H1 (cell line): ENCODE measurements at regions not wholly inside any gene's neighbourhood (a gene's known extent, or its start where the extent isn't known, plus 50 kb on each side); places are given as distances from the start of the nearest gene placed in this dataset.

Experiments used
- CTCF ChIA-PET: fragments of 300-600 bp; sonication (Branson Sonifier 250); formaldehyde crosslinking; loops from one replicate; lab custom pipeline; 2021; ENCODE audit not compliant: partially characterized antibody; lab: Charles Lee
- POLR2A ChIA-PET: fragments of 300-600 bp; sonication (Branson Sonifier 250); formaldehyde crosslinking; loops from one replicate; lab custom pipeline; 2021; ENCODE audit warnings: inconsistent platforms; ENCODE audit not compliant: partially characterized antibody; lab: Charles Lee
- DNase-seq, 2 experiments: peaks; one replicate each; pipeline versions ENCODE4 v3.0.0 to v3.0.0-alpha.2; 2010 to 2022; ENCODE audit warnings: low spot score in 2 of 2, low read depth in 1 of 2, mixed read lengths in 1 of 2
- FAIRE-seq: peaks from 2 replicates; lab custom pipeline; 2011; peaks lifted over from hg19 to GRCh38; lab: Jason Lieb, UNC
- H2AFZ ChIP-seq: 2 replicates; pipeline ENCODE4 v1.8.1; 2012; ENCODE audit warnings: low read length, inconsistent platforms
- H2AK5ac ChIP-seq: 2 replicates; pipeline ENCODE4 v1.6.1; 2013; ENCODE audit warnings: low read depth, low read length
- H2BK120ac ChIP-seq: replicated peaks from 2 replicates; pipeline ENCODE3; 2013; ENCODE audit warnings: low read depth, low read length, inconsistent platforms
- H2BK12ac ChIP-seq: 2 replicates; pipeline ENCODE4 v1.6.1; 2013; ENCODE audit warnings: low read depth, low read length
- H2BK15ac ChIP-seq: 2 replicates; pipeline ENCODE4 v1.6.1; 2013; ENCODE audit warnings: low read length
- H2BK20ac ChIP-seq: 2 replicates; pipeline ENCODE4 v1.6.1; 2013; ENCODE audit warnings: low read length
- H2BK5ac ChIP-seq: 2 replicates; pipeline ENCODE4 v1.6.1; 2013; ENCODE audit warnings: low read depth, low read length
- H3K14ac ChIP-seq: 2 replicates; pipeline ENCODE4 v1.6.1; 2013; ENCODE audit warnings: inconsistent platforms; ENCODE audit not compliant: insufficient read length
- H3K18ac ChIP-seq: 2 replicates; pipeline ENCODE4 v1.6.1; 2013; ENCODE audit warnings: low read length; ENCODE audit errors: extremely low read depth
- H3K23ac ChIP-seq: 2 replicates; pipeline ENCODE4 v1.6.1; 2013; ENCODE audit warnings: inconsistent platforms; ENCODE audit not compliant: insufficient read length
- H3K23me2 ChIP-seq: 2 replicates; pipeline ENCODE4 v1.6.1; 2013; ENCODE audit warnings: low read depth, low read length
- H3K27ac ChIP-seq: 2 replicates; pipeline ENCODE4 v1.6.1; 2011; ENCODE audit warnings: low read depth, low read length, inconsistent platforms
- H3K27me3 ChIP-seq, 4 experiments: replicated peaks in 1 of 4; 1 replicate in 1 of 4; 2 replicates in 3 of 4; pipeline versions ENCODE4 v1.6.1 to v1.8.1; 2011 to 2013; ENCODE audit warnings: low read length in 3 of 4, mild to moderate bottlenecking in 3 of 4, inconsistent platforms in 2 of 4, mixed read lengths in 2 of 4, moderate library complexity in 1 of 4; ENCODE audit not compliant: control insufficient read depth in 3 of 4, insufficient read depth in 3 of 4; ENCODE audit errors: extremely low read depth in 1 of 4
- H3K36me3 ChIP-seq, 4 experiments: 2 replicates each; pipeline versions ENCODE4 v1.6.1 to v1.8.1; 2011 to 2013; ENCODE audit warnings: mild to moderate bottlenecking in 4 of 4, low read length in 3 of 4, moderate library complexity in 2 of 4, control low read depth in 1 of 4, inconsistent platforms in 1 of 4; ENCODE audit not compliant: insufficient read depth in 4 of 4, control insufficient read depth in 2 of 4
- H3K4ac ChIP-seq: replicated peaks from 2 replicates; pipeline ENCODE3; 2013; ENCODE audit warnings: low read length, low read depth, mixed read lengths, inconsistent platforms; ENCODE audit not compliant: insufficient read length
- H3K4me1 ChIP-seq, 4 experiments: replicated peaks in 1 of 4; 1 replicate in 1 of 4; 2 replicates in 3 of 4; pipeline versions ENCODE4 v1.6.1 to v1.8.1; 2011 to 2013; ENCODE audit warnings: low read length in 3 of 4, inconsistent platforms in 2 of 4, mixed read lengths in 1 of 4; ENCODE audit not compliant: insufficient read depth in 4 of 4, control insufficient read depth in 3 of 4
- H3K4me2 ChIP-seq, 2 experiments: 2 replicates each; pipeline versions ENCODE4 v1.6.1 to v1.8.1; 2011 to 2013; ENCODE audit warnings: low read depth in 2 of 2, low read length in 2 of 2, control low read depth in 1 of 2, inconsistent platforms in 1 of 2, mild to moderate bottlenecking in 1 of 2; ENCODE audit not compliant: insufficient read depth in 1 of 2
- H3K4me3 ChIP-seq, 4 experiments: fragments of 200-600, 300-600 bp in 1 of 4; sonication (generic), shearing (Covaris generic), sonication (Bioruptor Twin) in 1 of 4; 2 replicates each; pipeline versions ENCODE4 v1.5.1 to v1.8.1; 2011 to 2016; ENCODE audit warnings: low read length in 4 of 4, low read depth in 3 of 4, control low read depth in 2 of 4, inconsistent platforms in 2 of 4, mild to moderate bottlenecking in 2 of 4, mixed read lengths in 1 of 4, moderate library complexity in 1 of 4; ENCODE audit not compliant: insufficient read depth in 2 of 4; ENCODE audit errors: extremely low read depth in 1 of 4
- H3K56ac ChIP-seq: replicated peaks from 2 replicates; pipeline ENCODE3; 2013; ENCODE audit warnings: low read depth, mild to moderate bottlenecking, mixed read lengths, low read length, inconsistent platforms; ENCODE audit not compliant: insufficient read length
- H3K79me1 ChIP-seq: 2 replicates; pipeline ENCODE4 v1.6.1; 2013; ENCODE audit warnings: low read depth, low read length, control low read depth
- H3K79me2 ChIP-seq, 2 experiments: 2 replicates each; pipeline versions ENCODE4 v1.6.1 to v1.8.1; 2012 to 2013; ENCODE audit warnings: low read length in 2 of 2, mild to moderate bottlenecking in 2 of 2, inconsistent platforms in 1 of 2; ENCODE audit not compliant: insufficient read depth in 2 of 2, control insufficient read depth in 1 of 2
- H3K9ac ChIP-seq, 4 experiments: replicated peaks in 1 of 4; 1 replicate in 1 of 4; 2 replicates in 3 of 4; pipeline versions ENCODE4 v1.6.1 to v1.8.1; 2011 to 2013; ENCODE audit warnings: low read depth in 3 of 4, low read length in 3 of 4, control low read depth in 2 of 4, mild to moderate bottlenecking in 2 of 4, moderate library complexity in 2 of 4, inconsistent platforms in 1 of 4; ENCODE audit errors: extremely low read depth in 1 of 4
- H3K9me3 ChIP-seq, 2 experiments: 2 replicates each; pipeline versions ENCODE4 v1.6.1 to v1.8.1; 2012 to 2013; ENCODE audit warnings: mild to moderate bottlenecking in 2 of 2, moderate library complexity in 2 of 2, control low read depth in 1 of 2, inconsistent platforms in 1 of 2, low read depth in 1 of 2, low read length in 1 of 2, mixed read lengths in 1 of 2; ENCODE audit not compliant: insufficient read depth in 2 of 2
- H4K20me1 ChIP-seq, 2 experiments: replicated peaks in 1 of 2; 2 replicates each; pipeline versions ENCODE3 to v1.8.1; 2011 to 2013; ENCODE audit warnings: inconsistent platforms in 2 of 2, low read length in 2 of 2, mild to moderate bottlenecking in 1 of 2; ENCODE audit not compliant: insufficient read depth in 2 of 2, control insufficient read depth in 1 of 2
- H4K5ac ChIP-seq: 2 replicates; pipeline ENCODE4 v1.6.1; 2013; ENCODE audit warnings: low read length, low read depth, mixed read lengths, inconsistent platforms; ENCODE audit not compliant: insufficient read length
- H4K8ac ChIP-seq: 2 replicates; pipeline ENCODE4 v1.8.0; 2013; ENCODE audit warnings: mild to moderate bottlenecking, moderate library complexity, low read length, inconsistent platforms; ENCODE audit not compliant: insufficient read depth; ENCODE audit errors: extremely low read depth
- H4K91ac ChIP-seq: replicated peaks from 2 replicates; pipeline ENCODE3; 2013; ENCODE audit warnings: low read length, mixed read lengths, inconsistent platforms; ENCODE audit not compliant: insufficient read length
- BACH1 ChIP-seq: IDR thresholded peaks from 2 replicates; pipeline ENCODE4 v1.6.1; 2012; ENCODE audit warnings: low read length, improper control_type of control experiment
- CEBPB ChIP-seq: IDR thresholded peaks from 2 replicates; pipeline ENCODE4 v1.6.1; 2012; ENCODE audit warnings: low read depth, low read length
- EZH2 ChIP-seq: fragments of 200-600 bp; sonication (generic); IDR thresholded peaks from 2 replicates; pipeline ENCODE4 v1.7.1; 2012; ENCODE audit warnings: low read depth, mild to moderate bottlenecking, moderate library complexity, low read length, inconsistent platforms; ENCODE audit not compliant: severe bottlenecking
- GTF2F1 ChIP-seq: IDR thresholded peaks from 2 replicates; pipeline ENCODE4 v1.6.1; 2012; ENCODE audit warnings: low read depth, low read length, improper control_type of control experiment, borderline replicate concordance
- JUND ChIP-seq: IDR thresholded peaks from 2 replicates; pipeline ENCODE4 v1.6.1; 2011; ENCODE audit warnings: mild to moderate bottlenecking, improper control_type of control experiment, low read length
- NRF1 ChIP-seq: IDR thresholded peaks from 2 replicates; pipeline ENCODE4 v1.6.1; 2011; ENCODE audit warnings: mild to moderate bottlenecking, low read depth, low read length, improper control_type of control experiment
- TCF12 ChIP-seq: IDR thresholded peaks from 2 replicates; pipeline ENCODE4 v1.6.1; 2011; ENCODE audit warnings: low read depth, mild to moderate bottlenecking, low read length
- TEAD4 ChIP-seq: IDR thresholded peaks from 2 replicates; pipeline ENCODE4 v1.6.1; 2012; ENCODE audit warnings: low read depth, low read length, inconsistent platforms, mixed read lengths
- WGBS, 2 experiments: shearing (Covaris generic) in 1 of 2; methylation state at CpG; one replicate each; pipeline versions ENCODE4 v1.1.6 to v1.1.7; 2013 to 2015; ENCODE audit warnings: low lambda C conversion rate in 2 of 2, mixed read lengths in 2 of 2, inconsistent platforms in 1 of 2, low coverage in 1 of 2, missing lambda C conversion rate in 1 of 2; ENCODE audit not compliant: insufficient replicate concordance in 2 of 2, insufficient coverage in 1 of 2, insufficient read length in 1 of 2; ENCODE audit errors: extremely low coverage in 1 of 2, missing lambda C conversion rate in 1 of 2; 5-methylcytosine and 5-hydroxymethylcytosine counted together

- H3K79me2 ChIP-seq, result no peaks in the 10 kb centered on the region
- H4K91ac ChIP-seq, result no peak overlapping the region
- no peak for DNase-seq
- no peak overlapping the region for H2BK120ac ChIP-seq
- no peak overlapping the region for H2AK5ac ChIP-seq
- no peak for FAIRE-seq
- no peak overlapping the region for H3K4me3 ChIP-seq
- H3K27ac ChIP-seq, result no peak overlapping the region
- H3K56ac ChIP-seq, result no peak overlapping the region
- H3K18ac ChIP-seq, result no peak overlapping the region
- no peak overlapping the region for H3K23ac ChIP-seq
- no peak overlapping the region for H2BK20ac ChIP-seq
- H2AFZ ChIP-seq, result no peak overlapping the region
- H3K23me2 ChIP-seq, result peaks cover 2% of the 10 kb centered on the region; the same call in 1 of the 2 replicates
- H4K8ac ChIP-seq, result no peak overlapping the region
- H2BK12ac ChIP-seq, result no peak overlapping the region
- H2BK5ac ChIP-seq, result no peak overlapping the region
- no peaks in the 10 kb centered on the region for H3K79me1 ChIP-seq
- ChIA-PET POLR2A (no interaction called here), CTCF (interaction anchor here (0.8 to 1.4 kb wide), 3 partner anchors 14 to 32 kb away, joined by 3 to 7 read pairs (median 3); no protein-coding TSS in a partner anchor)
- WGBS, 2 experiments, result 81% methylated on average over 3 of the region's 3 CpGs; no CpG with 5 or more reads in 1 of the 2 experiments
- no peak overlapping the region for H4K5ac ChIP-seq
- no peaks in the 10 kb centered on the region for H4K20me1 ChIP-seq
- H2BK15ac ChIP-seq, result no peak overlapping the region
- peaks cover 0 to 2% (median under 1%) of the 10 kb centered on the region in 4 experiments; a peak in 1 of 7 replicates for H3K4me1 ChIP-seq
- H3K4ac ChIP-seq, result no peak overlapping the region
- H3K9me3 ChIP-seq, result no peaks in the 10 kb centered on the region
- H3K36me3 ChIP-seq, result no peaks in the 10 kb centered on the region
- TF ChIP-seq NRF1 (no peak), EZH2 (no peak), TCF12 (no peak), JUND (no peak), TEAD4 (no peak), BACH1 (no peak), CEBPB (no peak), GTF2F1 (no peak)
- H3K9ac ChIP-seq, result no peak overlapping the region
- H3K4me2 ChIP-seq, result no peak overlapping the region
- no peak overlapping the region for H3K14ac ChIP-seq
- H3K27me3 ChIP-seq, result no peaks in the 10 kb centered on the region
These were observed 113.8 kb upstream of the CD82 start for GRCh38 chr11:44451706-44452105.
